GM12878 (cell line): ENCODE measurements at regions not wholly inside any gene's neighbourhood (a gene's known extent, or its start where the extent isn't known, plus 50 kb on each side); places are given as distances from the start of the nearest gene placed in this dataset.

Experiments
- ATAC-seq: fragments of 200-7000 bp; cut with Tn5 transposase; 3 replicates; pipeline ENCODE4 v1.9.1; 2020; ENCODE audit warnings: mild to moderate bottlenecking, moderate library complexity
- BruUV-seq: library from RNA; stranded (reverse); fragments of 400-500 nt; replicated peaks from 2 replicates; lab custom pipeline; 2021; lab: Mats Ljungman, UMichigan
- CTCF ChIA-PET: fragments of 300-600 bp; sonication (Branson Sonifier 250); formaldehyde crosslinking; extraction: SDS; loops from one replicate; lab custom pipeline; 2021; ENCODE audit warnings: inconsistent platforms; lab: Yijun Ruan, JAX
- POLR2A ChIA-PET: fragments of 350-600 bp; formaldehyde crosslinking; extraction: SDS; loops from one replicate; lab custom pipeline; 2021; ENCODE audit warnings: inconsistent platforms; lab: Charles Lee
- RAD21 ChIA-PET: fragments of 300-600 bp; sonication (Branson Sonifier 250); formaldehyde crosslinking; loops from one replicate; lab custom pipeline; 2023; ENCODE audit warnings: antibody characterized with exemption; ENCODE audit not compliant: unreplicated experiment; lab: Charles Lee
- SMC1A ChIA-PET: fragments of 300-600 bp; sonication (Branson Sonifier 250); formaldehyde crosslinking; loops from one replicate; lab custom pipeline; 2023; ENCODE audit not compliant: unreplicated experiment, uncharacterized antibody; lab: Charles Lee
- DNase-seq: peaks from one replicate; pipeline ENCODE4 v3.0.0-alpha.2; 2011; ENCODE audit warnings: low read depth, low spot score
- FAIRE-seq: peaks from 3 replicates; lab custom pipeline; 2011; peaks lifted over from hg19 to GRCh38; lab: Jason Lieb, UNC
- H2AFZ ChIP-seq: 2 replicates; pipeline ENCODE4 v1.6.0; 2011; ENCODE audit warnings: low read depth, low read length, control low read depth; ENCODE audit not compliant: control insufficient read depth
- H3K27ac ChIP-seq: 2 replicates; pipeline ENCODE4 v1.5.1; 2011; ENCODE audit warnings: control low read depth; ENCODE audit not compliant: control insufficient read depth, insufficient read depth
- H3K27me3 ChIP-seq, 2 experiments: replicated peaks in 1 of 2; 2 replicates each; pipeline versions ENCODE4 v1.6.0 to v1.6.1; 2011; ENCODE audit warnings: low read length in 1 of 2; ENCODE audit not compliant: control insufficient read depth in 2 of 2, insufficient read depth in 2 of 2
- H3K36me3 ChIP-seq, 2 experiments: 2 replicates each; pipeline ENCODE4 v1.5.1; 2011; ENCODE audit warnings: low read length in 1 of 2; ENCODE audit not compliant: control insufficient read depth in 2 of 2, insufficient read depth in 2 of 2
- H3K4me1 ChIP-seq: 2 replicates; pipeline ENCODE4 v1.6.1; 2011; ENCODE audit warnings: mild to moderate bottlenecking, low read length, moderate library complexity, mixed read lengths; ENCODE audit not compliant: control insufficient read depth, insufficient read depth
- H3K4me2 ChIP-seq: 2 replicates; pipeline ENCODE4 v1.6.0; 2011; ENCODE audit warnings: control low read depth; ENCODE audit not compliant: control insufficient read depth, insufficient read depth
- H3K4me3 ChIP-seq: fragments of 200-600 bp; sonication (generic); 2 replicates; pipeline ENCODE4 v1.5.1; 2016
- H3K79me2 ChIP-seq: 2 replicates; pipeline ENCODE4 v1.6.0; 2011; ENCODE audit warnings: low read length; ENCODE audit not compliant: control insufficient read depth, insufficient read depth
- H3K9ac ChIP-seq: 2 replicates; pipeline ENCODE4 v1.8.0; 2011; ENCODE audit warnings: low read length, control low read depth, mixed read lengths; ENCODE audit not compliant: control insufficient read depth, insufficient read depth
- H3K9me3 ChIP-seq: replicated peaks from 3 replicates; pipeline ENCODE4 v1.5.1; 2011; ENCODE audit warnings: mild to moderate bottlenecking, low read length; ENCODE audit not compliant: control insufficient read depth, insufficient read depth
- H4K20me1 ChIP-seq: 2 replicates; pipeline ENCODE4 v1.6.0; 2011; ENCODE audit not compliant: control insufficient read depth, insufficient read depth
- MEF2A ChIP-seq: IDR thresholded peaks from 2 replicates; pipeline ENCODE4 v1.6.1; 2011; ENCODE audit warnings: low read depth, mild to moderate bottlenecking, low read length, moderate library complexity; ENCODE audit not compliant: insufficient read depth
- MYC ChIP-seq: IDR thresholded peaks from 2 replicates; pipeline ENCODE4 v1.6.1; 2011; ENCODE audit warnings: mild to moderate bottlenecking, low read length, moderate library complexity, inconsistent platforms; ENCODE audit not compliant: insufficient read depth, insufficient replicate concordance, insufficient read length, severe bottlenecking
- RBBP5 ChIP-seq: fragments of 200-600 bp; sonication (generic); conservative IDR thresholded peaks from 2 replicates; pipeline ENCODE4 v1.6.1; 2016
- RELA ChIP-seq: fragments of 450-650 bp; IDR thresholded peaks from 2 replicates; pipeline ENCODE4 v1.8.0; 2014; ENCODE audit warnings: borderline replicate concordance; ENCODE audit not compliant: partially characterized antibody
- SUZ12 ChIP-seq: fragments of 200-600 bp; sonication (generic); IDR thresholded peaks from one replicate; pipeline ENCODE4 v1.6.1; 2018; ENCODE audit warnings: antibody characterized with exemption, mild to moderate bottlenecking; ENCODE audit not compliant: unreplicated experiment
- YBX1 ChIP-seq: fragments of 450-650 bp; IDR thresholded peaks from 2 replicates; pipeline ENCODE4 v1.6.1; 2016; ENCODE audit warnings: antibody characterized with exemption
- ZZZ3 ChIP-seq: IDR thresholded peaks from 2 replicates; pipeline ENCODE4 v1.6.1; 2011; ENCODE audit warnings: low read depth; ENCODE audit not compliant: control insufficient read depth, insufficient read length
- WGBS: methylation state at CpG from one replicate; pipeline ENCODE4 v1.1.6; 2016; ENCODE audit warnings: low lambda C conversion rate; ENCODE audit not compliant: insufficient replicate concordance, insufficient coverage; ENCODE audit errors: missing lambda C conversion rate; 5-methylcytosine and 5-hydroxymethylcytosine counted together
- in situ Hi-C: fragments of 300-500 bp; cut with MboI; formaldehyde crosslinking; loops from 9 replicates; pipeline ENCODE4 v1.14.3; 2018; ENCODE audit warnings: mixed read lengths
- intact Hi-C: fragments of 100-400 bp; cut with micrococcal nuclease; formaldehyde crosslinking; loops from one replicate; pipeline ENCODE4 v1.14.2; 2022; ENCODE audit not compliant: unreplicated experiment
- TF ChIP-seq, protein P1 (sequence below): fragments of 450-650 bp; IDR thresholded peaks from 2 replicates; pipeline ENCODE4 v1.6.1; 2017; ENCODE audit warnings: mild to moderate bottlenecking, moderate library complexity

DNA sequence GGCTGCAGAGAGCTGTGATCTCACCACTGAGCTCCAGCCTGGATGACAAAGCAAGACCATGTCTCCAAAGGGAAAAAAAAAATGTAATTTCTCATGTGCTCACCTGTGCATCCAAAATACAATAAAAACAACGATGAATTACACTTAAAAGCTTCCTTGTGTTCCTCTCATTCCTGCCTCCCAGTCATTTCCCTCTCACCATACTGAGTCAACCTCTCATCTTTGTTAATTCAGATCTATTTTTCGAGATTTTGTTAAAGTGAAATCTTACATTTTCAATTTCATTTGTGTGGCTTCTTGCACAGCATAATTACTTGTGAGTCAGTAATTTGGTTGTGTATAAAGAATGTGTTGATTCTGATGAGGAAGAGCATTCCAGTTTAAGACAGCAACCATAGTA, 1203.2 kb downstream of the TMEM121 start:
- ChIA-PET RAD21 (no interaction called here), SMC1A (no interaction called here), CTCF (no interaction called here), POLR2A (no interaction called here)
- FAIRE-seq (no peak), ATAC-seq (no peak), DNase-seq (no peak)
- no peak overlapping the region for H2AFZ ChIP-seq
- H3K4me3 ChIP-seq = no peak overlapping the region
- TF ChIP-seq RBBP5 (no peak), MYC (no peak), YBX1 (no peak), ZZZ3 (no peak), MEF2A (no peak), SUZ12 (no peak), RELA (no peak)
- TF ChIP-seq, protein P1, sequence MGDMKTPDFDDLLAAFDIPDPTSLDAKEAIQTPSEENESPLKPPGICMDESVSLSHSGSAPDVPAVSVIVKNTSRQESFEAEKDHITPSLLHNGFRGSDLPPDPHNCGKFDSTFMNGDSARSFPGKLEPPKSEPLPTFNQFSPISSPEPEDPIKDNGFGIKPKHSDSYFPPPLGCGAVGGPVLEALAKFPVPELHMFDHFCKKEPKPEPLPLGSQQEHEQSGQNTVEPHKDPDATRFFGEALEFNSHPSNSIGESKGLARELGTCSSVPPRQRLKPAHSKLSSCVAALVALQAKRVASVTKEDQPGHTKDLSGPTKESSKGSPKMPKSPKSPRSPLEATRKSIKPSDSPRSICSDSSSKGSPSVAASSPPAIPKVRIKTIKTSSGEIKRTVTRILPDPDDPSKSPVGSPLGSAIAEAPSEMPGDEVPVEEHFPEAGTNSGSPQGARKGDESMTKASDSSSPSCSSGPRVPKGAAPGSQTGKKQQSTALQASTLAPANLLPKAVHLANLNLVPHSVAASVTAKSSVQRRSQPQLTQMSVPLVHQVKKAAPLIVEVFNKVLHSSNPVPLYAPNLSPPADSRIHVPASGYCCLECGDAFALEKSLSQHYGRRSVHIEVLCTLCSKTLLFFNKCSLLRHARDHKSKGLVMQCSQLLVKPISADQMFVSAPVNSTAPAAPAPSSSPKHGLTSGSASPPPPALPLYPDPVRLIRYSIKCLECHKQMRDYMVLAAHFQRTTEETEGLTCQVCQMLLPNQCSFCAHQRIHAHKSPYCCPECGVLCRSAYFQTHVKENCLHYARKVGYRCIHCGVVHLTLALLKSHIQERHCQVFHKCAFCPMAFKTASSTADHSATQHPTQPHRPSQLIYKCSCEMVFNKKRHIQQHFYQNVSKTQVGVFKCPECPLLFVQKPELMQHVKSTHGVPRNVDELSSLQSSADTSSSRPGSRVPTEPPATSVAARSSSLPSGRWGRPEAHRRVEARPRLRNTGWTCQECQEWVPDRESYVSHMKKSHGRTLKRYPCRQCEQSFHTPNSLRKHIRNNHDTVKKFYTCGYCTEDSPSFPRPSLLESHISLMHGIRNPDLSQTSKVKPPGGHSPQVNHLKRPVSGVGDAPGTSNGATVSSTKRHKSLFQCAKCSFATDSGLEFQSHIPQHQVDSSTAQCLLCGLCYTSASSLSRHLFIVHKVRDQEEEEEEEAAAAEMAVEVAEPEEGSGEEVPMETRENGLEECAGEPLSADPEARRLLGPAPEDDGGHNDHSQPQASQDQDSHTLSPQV = no peak
- BruUV-seq = no TSS peak
- in situ Hi-C loops (no loop called here), intact Hi-C loops (no loop called here)
- no peaks in the 10 kb centered on the region for H3K9me3 ChIP-seq
- H3K9ac ChIP-seq = no peak overlapping the region
- H3K4me1 ChIP-seq = no peaks in the 10 kb centered on the region
- no peaks in the 10 kb centered on the region for H3K79me2 ChIP-seq
- no peaks in the 10 kb centered on the region for H3K27me3 ChIP-seq
- H3K27ac ChIP-seq = no peak overlapping the region
- no peaks in the 10 kb centered on the region for H4K20me1 ChIP-seq
- WGBS = no CpG with 5 or more reads among the region's 2 CpGs
- no peaks in the 10 kb centered on the region for H3K36me3 ChIP-seq
- H3K4me2 ChIP-seq = no peak overlapping the region
